ENCODE measurements at regions not wholly inside any gene's neighbourhood (a gene's known extent, or its start where the extent isn't known, plus 50 kb on each side); places are given as distances from the start of the nearest gene placed in this dataset.

- TF ChIP-seq CTCF (IDR thresholded peaks at IDR 0.05), result no peak
- no peak for TF ChIP-seq POLR2A (IDR thresholded peaks at IDR 0.05)
- no peak for TF ChIP-seq POLR2AphosphoS5 (IDR thresholded peaks at IDR 0.05; ENCODE audit: insufficient read depth in 1 of 2, low read depth in 1 of 2)
Measured at GRCh38 chr7:109125001-109125400, 555.3 kb downstream of the DNAJB9 start.
